ENCODE measurements at regions not wholly inside any gene's neighbourhood (a gene's known extent, or its start where the extent isn't known, plus 50 kb on each side); places are given as distances from the start of the nearest gene placed in this dataset.

DNA sequence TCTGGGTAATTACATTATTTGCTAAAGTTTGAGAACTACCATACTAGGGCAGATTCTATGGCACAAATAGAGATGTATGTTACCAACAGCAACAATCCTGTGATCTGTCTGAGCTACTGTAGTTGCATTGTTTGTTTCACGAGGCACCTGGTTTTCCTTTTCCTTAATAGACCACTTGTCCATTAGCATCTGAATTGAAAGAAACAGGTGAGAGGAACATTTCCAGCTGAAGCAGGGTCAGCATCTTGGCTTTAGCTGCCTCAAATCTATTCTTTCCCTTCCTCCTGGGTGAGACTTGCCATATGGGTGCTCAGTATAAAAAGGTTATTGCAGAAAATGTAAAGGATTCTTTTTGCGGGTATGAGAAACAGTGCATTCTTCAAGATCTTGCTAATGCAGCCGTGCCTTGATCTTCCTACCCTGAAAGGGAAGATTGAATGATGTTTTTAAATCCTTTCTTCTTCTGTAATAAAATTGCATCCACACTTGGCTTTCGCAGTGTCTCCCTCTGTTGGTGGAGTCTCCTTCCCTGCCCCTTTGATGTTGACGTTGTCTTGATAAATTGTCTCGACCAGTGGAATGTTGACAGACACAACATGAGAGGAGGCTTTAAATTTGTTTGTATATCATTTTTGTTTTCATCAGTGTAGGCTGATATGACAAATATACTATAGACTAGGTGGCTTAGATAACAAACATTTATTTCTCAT lies 118.0 kb upstream of the BRINP1 start:
- no peaks in the 10 kb centered on the region for H3K36me3 Mint-ChIP-seq (ENCODE audit: low read depth)
- no peak overlapping the region for H3K4me3 Mint-ChIP-seq
- H3K9me3 Mint-ChIP-seq, result no peaks in the 10 kb centered on the region
- peaks cover 20% of the 10 kb centered on the region for H3K27me3 Mint-ChIP-seq (ENCODE audit: low read depth)
- no peak for DNase-seq (ENCODE audit: low read depth, low spot score)
- no peak for TF ChIP-seq CTCF (conservative IDR thresholded peaks at IDR 0.05)
- H3K4me1 Mint-ChIP-seq, result no peaks in the 10 kb centered on the region
- no peak overlapping the region for H3K27ac Mint-ChIP-seq (ENCODE audit: unreplicated experiment)

DNA sequence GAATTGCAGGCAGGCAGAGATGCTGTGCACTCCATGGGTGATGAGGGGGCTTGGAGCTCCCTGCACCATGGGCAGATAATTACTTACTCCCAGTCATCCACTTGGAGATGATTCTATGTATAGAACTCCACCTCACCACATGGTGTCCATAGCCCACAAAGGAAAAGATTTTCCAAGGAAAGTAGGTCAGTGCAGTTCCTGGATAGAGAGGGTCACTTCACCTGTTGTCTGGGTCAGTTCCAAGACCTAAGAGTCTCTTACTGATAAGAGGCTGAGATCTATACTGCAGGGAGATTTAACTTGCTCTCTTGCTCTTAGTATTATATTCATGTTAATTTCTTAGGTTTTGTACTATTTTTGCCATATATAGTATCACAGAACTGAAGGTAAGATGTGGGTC lies 113.9 kb upstream of the BRINP1 start:
- Mint-ChIP-seq H3K4me3 (no peak overlapping the region), H3K4me1 (no peaks in the 10 kb centered on the region), H3K36me3 (ENCODE audit: low read depth) (no peaks in the 10 kb centered on the region), H3K27ac (ENCODE audit: unreplicated experiment) (no peak overlapping the region), H3K27me3 (ENCODE audit: low read depth) (peaks cover 12% of the 10 kb centered on the region), H3K9me3 (no peaks in the 10 kb centered on the region)
- no peak for DNase-seq (ENCODE audit: low read depth, low spot score)
- TF ChIP-seq CTCF (conservative IDR thresholded peaks at IDR 0.05), result no peak

GRCh38 chr9:119477197-119477596 lies 108.0 kb upstream of the BRINP1 start:
- no peaks in the 10 kb centered on the region for H3K27me3 Mint-ChIP-seq (ENCODE audit: low read depth)
- H3K4me1 Mint-ChIP-seq, result no peaks in the 10 kb centered on the region
- TF ChIP-seq CTCF (conservative IDR thresholded peaks at IDR 0.05), result no peak
- H3K36me3 Mint-ChIP-seq (ENCODE audit: low read depth), result no peaks in the 10 kb centered on the region
- no peak for DNase-seq (ENCODE audit: low read depth, low spot score)
- H3K4me3 Mint-ChIP-seq, result no peak overlapping the region
- H3K27ac Mint-ChIP-seq (ENCODE audit: unreplicated experiment), result no peak overlapping the region
- no peaks in the 10 kb centered on the region for H3K9me3 Mint-ChIP-seq

- TF ChIP-seq CTCF (conservative IDR thresholded peaks at IDR 0.05), result no peak
- no peaks in the 10 kb centered on the region for H3K9me3 Mint-ChIP-seq
- H3K4me3 Mint-ChIP-seq, result no peak overlapping the region
- no peak for DNase-seq (ENCODE audit: low read depth, low spot score)
- H3K27me3 Mint-ChIP-seq (ENCODE audit: low read depth), result peaks cover 38% of the 10 kb centered on the region
- no peaks in the 10 kb centered on the region for H3K36me3 Mint-ChIP-seq (ENCODE audit: low read depth)
- no peak overlapping the region for H3K27ac Mint-ChIP-seq (ENCODE audit: unreplicated experiment)
- H3K4me1 Mint-ChIP-seq, result no peaks in the 10 kb centered on the region
Measured at GRCh38 chr9:119458068-119458467, 88.8 kb upstream of the BRINP1 start.

GRCh38 chr9:119453980-119454379 lies 84.7 kb upstream of the BRINP1 start:
- H3K27ac Mint-ChIP-seq (ENCODE audit: unreplicated experiment), result no peak overlapping the region
- no peaks in the 10 kb centered on the region for H3K4me1 Mint-ChIP-seq
- peaks cover 16% of the 10 kb centered on the region for H3K27me3 Mint-ChIP-seq (ENCODE audit: low read depth)
- H3K9me3 Mint-ChIP-seq, result no peaks in the 10 kb centered on the region
- no peaks in the 10 kb centered on the region for H3K36me3 Mint-ChIP-seq (ENCODE audit: low read depth)
- no peak for DNase-seq (ENCODE audit: low read depth, low spot score)
- H3K4me3 Mint-ChIP-seq, result no peak overlapping the region
- no peak for TF ChIP-seq CTCF (conservative IDR thresholded peaks at IDR 0.05)

All from neural crest cell (in vitro differentiated cells).